SK-N-SH (cell line): ENCODE measurements at regions not wholly inside any gene's neighbourhood (a gene's known extent, or its start where the extent isn't known, plus 50 kb on each side); places are given as distances from the start of the nearest gene placed in this dataset.

Experiments used
- CTCF ChIP-seq: fragments of 200-600 bp; sonication (generic); IDR thresholded peaks from 2 replicates; pipeline ENCODE4 v1.6.1; 2017; ENCODE audit warnings: antibody characterized with exemption, mild to moderate bottlenecking, moderate library complexity
- ELF1 ChIP-seq: IDR thresholded peaks from 2 replicates; pipeline ENCODE4 v1.4.0; 2012
- EP300 ChIP-seq, 2 experiments: IDR thresholded peaks; 2 replicates each; pipeline versions ENCODE4 v1.4.0 to v1.6.1; 2012; ENCODE audit warnings: borderline replicate concordance in 1 of 2, low read depth in 1 of 2, low read length in 1 of 2
- IRF3 ChIP-seq: fragments of 150-350 bp; IDR thresholded peaks from 2 replicates; pipeline ENCODE4 v1.6.1; 2016; ENCODE audit warnings: mild to moderate bottlenecking, low read depth, low read length
- JUND ChIP-seq: IDR thresholded peaks from 2 replicates; pipeline ENCODE4 v1.4.0; 2012
- MAX ChIP-seq: IDR thresholded peaks from 2 replicates; pipeline ENCODE4 v1.4.0; 2012; ENCODE audit warnings: low read depth
- MEF2A ChIP-seq: IDR thresholded peaks from 2 replicates; pipeline ENCODE4 v1.4.0; 2012; ENCODE audit warnings: low read depth, borderline replicate concordance
- POLR2AphosphoS5 ChIP-seq: IDR thresholded peaks from 2 replicates; pipeline ENCODE4 v1.6.1; 2012; ENCODE audit warnings: low read depth, low read length
- RCOR1 ChIP-seq: fragments of 150-350 bp; IDR thresholded peaks from 2 replicates; pipeline ENCODE4 v1.6.1; 2017; ENCODE audit warnings: antibody characterized with exemption, low read length
- SMC3 ChIP-seq: IDR thresholded peaks from 2 replicates; pipeline ENCODE4 v1.6.1; 2012; ENCODE audit warnings: low read depth, low read length, improper control_type of control experiment
- TAF1 ChIP-seq: IDR thresholded peaks from 2 replicates; pipeline ENCODE4 v1.6.1; 2012; ENCODE audit warnings: low read depth, mild to moderate bottlenecking, low read length, moderate library complexity, borderline replicate concordance

GRCh38 chrX:83185010-83185409 lies 323.1 kb upstream of the POU3F4 start:
- TF ChIP-seq EP300 (IDR thresholded peaks at IDR 0.05; ENCODE audit: borderline replicate concordance in 1 of 2, low read depth in 1 of 2, low read length in 1 of 2) (no peak), RCOR1 (no peak), CTCF (no peak), JUND (no peak), POLR2AphosphoS5 (no peak), TAF1 (no peak), MAX (no peak), MEF2A (no peak), IRF3 (no peak), ELF1 (no peak), SMC3 (no peak)
